CD4-positive, CD25-positive, alpha-beta regulatory T cell (primary cell): ENCODE measurements at regions not wholly inside any gene's neighbourhood (a gene's known extent, or its start where the extent isn't known, plus 50 kb on each side); places are given as distances from the start of the nearest gene placed in this dataset.

Experiments
- ATAC-seq, 2 donors: fragments of 150-1000 bp; cut with Tn5 transposase; one replicate each; pipeline ENCODE4 v1.10.0; 2021; ENCODE audit warnings: low read depth in 2 of 2, moderate number of reproducible peaks in 2 of 2, moderate library complexity in 1 of 2
- DNase-seq, 3 donors: peaks; one replicate each; pipeline versions ENCODE4 v3.0.0 to v3.0.0-alpha.2; 2012 to 2022; ENCODE audit warnings: mixed read lengths in 1 of 3
- H3K27ac ChIP-seq: one replicate; pipeline ENCODE4 v1.7.0; 2013; ENCODE audit warnings: mild to moderate bottlenecking, low read length; ENCODE audit not compliant: insufficient read depth, poor library complexity, severe bottlenecking
- H3K27me3 ChIP-seq: one replicate; pipeline ENCODE4 v1.7.0; 2013; ENCODE audit warnings: low read length; ENCODE audit not compliant: control insufficient read depth, insufficient read depth
- H3K36me3 ChIP-seq: one replicate; pipeline ENCODE4 v1.7.0; 2013; ENCODE audit warnings: mild to moderate bottlenecking, low read length, moderate library complexity; ENCODE audit not compliant: control insufficient read depth, insufficient read depth
- H3K4me1 ChIP-seq: 2 replicates; pipeline ENCODE4 v1.7.0; 2013; ENCODE audit warnings: mild to moderate bottlenecking, low read length; ENCODE audit not compliant: insufficient read depth, control insufficient read depth, poor library complexity, severe bottlenecking
- H3K4me3 ChIP-seq: one replicate; pipeline ENCODE4 v1.7.0; 2013; ENCODE audit warnings: low read depth, mild to moderate bottlenecking, low read length, moderate library complexity
- H3K9me3 ChIP-seq, 2 experiments: 1 replicate in 1 of 2; 2 replicates in 1 of 2; pipeline ENCODE4 v1.7.0; 2013; ENCODE audit warnings: low read length in 2 of 2, mild to moderate bottlenecking in 1 of 2, moderate library complexity in 1 of 2; ENCODE audit not compliant: control insufficient read depth in 2 of 2
- H3K27ac Mint-ChIP-seq, 3 donors: one replicate each; pipeline ENCODE4 v1.8.0; 2020 to 2022; ENCODE audit warnings: mild to moderate bottlenecking in 3 of 3, mixed read lengths in 3 of 3, moderate library complexity in 2 of 3
- H3K27me3 Mint-ChIP-seq: one replicate; pipeline ENCODE4 v1.8.0; 2022; ENCODE audit warnings: mild to moderate bottlenecking, mixed read lengths
- H3K36me3 Mint-ChIP-seq: one replicate; pipeline ENCODE4 v1.8.0; 2020; ENCODE audit warnings: mixed read lengths
- H3K4me1 Mint-ChIP-seq, 4 donors: one replicate each; pipeline ENCODE4 v1.8.0; 2020 to 2022; ENCODE audit warnings: mixed read lengths in 4 of 4, mild to moderate bottlenecking in 1 of 4
- H3K4me3 Mint-ChIP-seq, 4 donors: one replicate each; pipeline ENCODE4 v1.8.0; 2020 to 2022; ENCODE audit warnings: mild to moderate bottlenecking in 4 of 4, mixed read lengths in 4 of 4, moderate library complexity in 3 of 4
- H3K9me3 Mint-ChIP-seq, 7 donors: one replicate each; pipeline ENCODE4 v1.8.0; 2020 to 2022; ENCODE audit warnings: mixed read lengths in 7 of 7, mild to moderate bottlenecking in 3 of 7, moderate library complexity in 2 of 7

DNA sequence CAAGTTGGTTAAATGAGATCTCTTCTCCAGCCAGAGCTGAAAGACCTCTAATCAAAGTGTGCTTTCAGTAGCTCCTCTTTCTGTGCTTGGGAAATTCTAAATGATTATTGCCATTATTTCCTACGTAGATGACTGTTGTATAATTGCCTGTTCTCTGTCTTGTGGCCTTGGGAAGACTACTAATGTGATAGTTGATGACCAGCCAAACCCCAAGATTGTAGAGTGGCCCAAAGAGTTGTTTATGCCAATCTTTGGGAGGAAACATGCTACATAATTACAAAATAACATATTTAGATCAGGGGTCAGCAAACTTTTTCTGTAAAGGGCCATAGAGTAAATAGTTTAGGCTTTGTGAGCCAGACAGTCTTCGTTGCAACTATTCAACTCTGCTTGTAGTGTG, 135.1 kb upstream of the DIO2 start:
- Mint-ChIP-seq H3K4me3 (no peak overlapping the region), H3K4me1 (no peaks in the 10 kb centered on the region), H3K9me3 (peaks cover 0 to 8% (median 3%) of the 10 kb centered on the region in 7 donors), H3K27me3 (peaks cover 6% of the 10 kb centered on the region), H3K27ac (no peak overlapping the region), H3K36me3 (no peaks in the 10 kb centered on the region)
- Histone ChIP-seq H3K4me3 (no peak overlapping the region), H3K9me3 (no peaks in the 10 kb centered on the region), H3K4me1 (no peaks in the 10 kb centered on the region), H3K27me3 (no peaks in the 10 kb centered on the region), H3K36me3 (no peaks in the 10 kb centered on the region), H3K27ac (no peak overlapping the region)
- ATAC-seq: no peak
- no peak for DNase-seq

DNA sequence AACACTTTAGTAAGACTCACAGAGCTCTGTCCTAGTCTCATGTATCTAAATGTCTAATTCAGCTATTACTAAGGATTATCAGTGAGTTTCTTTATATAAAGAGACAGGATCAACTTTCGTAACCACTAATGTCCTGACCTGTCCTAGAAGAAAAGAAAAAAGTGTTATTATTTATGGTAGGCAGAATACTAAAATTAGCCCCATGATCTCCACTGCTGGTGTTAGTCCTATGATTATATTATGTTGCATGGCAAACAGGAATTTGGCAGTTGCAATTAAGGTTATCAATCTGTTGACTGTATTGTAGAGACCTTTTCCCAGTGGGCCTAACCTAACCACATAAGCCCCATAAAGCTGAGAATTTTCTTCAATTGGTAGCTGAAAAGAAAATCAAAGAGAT, 132.9 kb upstream of the DIO2 start:
- Mint-ChIP-seq H3K36me3 (no peaks in the 10 kb centered on the region), H3K4me3 (no peak overlapping the region), H3K27ac (no peak overlapping the region), H3K9me3 (peaks cover 0 to 8% (median 6%) of the 10 kb centered on the region in 7 donors), H3K4me1 (no peaks in the 10 kb centered on the region), H3K27me3 (peaks cover 6% of the 10 kb centered on the region)
- no peaks in the 10 kb centered on the region for H3K27me3 ChIP-seq
- ATAC-seq (no peak), DNase-seq (no peak)
- H3K4me1 ChIP-seq: no peaks in the 10 kb centered on the region
- H3K9me3 ChIP-seq: no peaks in the 10 kb centered on the region
- H3K36me3 ChIP-seq: no peaks in the 10 kb centered on the region
- H3K27ac ChIP-seq: no peak overlapping the region
- no peak overlapping the region for H3K4me3 ChIP-seq

DNA sequence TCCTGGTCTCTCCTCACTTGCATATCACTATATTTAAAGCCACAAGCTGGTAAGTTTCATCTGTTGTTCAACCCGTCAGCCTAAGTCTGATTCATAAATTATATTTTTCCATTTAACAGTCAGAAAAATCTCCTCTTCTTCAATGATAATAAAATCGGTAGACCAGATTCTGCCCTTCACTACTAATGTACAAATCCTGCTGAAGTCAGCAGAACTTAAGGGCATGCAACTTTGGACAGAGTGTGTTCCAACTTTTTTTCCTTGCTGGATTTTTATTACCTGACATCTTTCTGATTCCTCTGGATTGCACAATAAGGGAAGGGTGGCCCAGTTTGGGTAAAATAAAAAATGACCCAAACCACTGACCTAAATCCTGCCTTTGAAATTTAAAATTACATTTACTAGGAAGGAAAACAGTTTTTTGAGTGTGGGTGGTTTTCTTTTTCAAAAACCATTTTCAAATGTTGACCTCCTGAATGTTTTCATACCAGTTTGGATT, 125.4 kb upstream of the DIO2 start:
- DNase-seq (no peak), ATAC-seq (no peak)
- no peaks in the 10 kb centered on the region for H3K27me3 ChIP-seq
- Mint-ChIP-seq H3K9me3 (peaks cover 0 to 9% (median 5%) of the 10 kb centered on the region in 7 donors), H3K4me3 (no peak overlapping the region), H3K27ac (no peak overlapping the region), H3K36me3 (no peaks in the 10 kb centered on the region), H3K27me3 (peaks cover 7% of the 10 kb centered on the region), H3K4me1 (no peaks in the 10 kb centered on the region)
- H3K9me3 ChIP-seq: no peaks in the 10 kb centered on the region
- no peak overlapping the region for H3K27ac ChIP-seq
- H3K4me1 ChIP-seq: no peaks in the 10 kb centered on the region
- H3K4me3 ChIP-seq: no peak overlapping the region
- H3K36me3 ChIP-seq: no peaks in the 10 kb centered on the region

DNA sequence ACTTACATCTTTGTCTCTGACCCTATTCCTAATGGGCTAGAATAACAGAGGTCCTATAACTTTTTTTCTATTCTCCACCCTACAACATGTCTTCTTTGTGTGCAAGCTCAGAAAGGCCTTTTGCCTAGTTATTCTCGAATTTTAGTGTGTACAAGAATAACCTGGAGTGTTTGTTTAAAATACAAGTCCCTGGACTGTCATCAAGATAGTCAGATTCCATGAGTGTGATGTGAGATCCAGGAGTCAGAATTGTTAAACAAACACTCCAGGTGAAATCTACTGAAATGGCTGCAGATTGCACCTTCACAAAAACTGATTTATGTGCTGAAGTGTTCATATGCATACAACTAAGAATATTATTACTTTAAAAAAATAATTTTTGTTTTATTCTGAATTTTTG, 114.4 kb upstream of the DIO2 start:
- no peaks in the 10 kb centered on the region for H3K36me3 Mint-ChIP-seq
- no peak overlapping the region for H3K27ac ChIP-seq
- H3K4me1 ChIP-seq: no peaks in the 10 kb centered on the region
- no peaks in the 10 kb centered on the region for H3K27me3 ChIP-seq
- no peaks in the 10 kb centered on the region for H3K36me3 ChIP-seq
- H3K27ac Mint-ChIP-seq: no peak overlapping the region
- peaks cover 0 to 7% (median 0%) of the 10 kb centered on the region in 7 donors for H3K9me3 Mint-ChIP-seq
- no peak overlapping the region for H3K4me3 Mint-ChIP-seq
- H3K9me3 ChIP-seq: no peaks in the 10 kb centered on the region
- no peaks in the 10 kb centered on the region for H3K27me3 Mint-ChIP-seq
- H3K4me3 ChIP-seq: no peak overlapping the region
- no peaks in the 10 kb centered on the region for H3K4me1 Mint-ChIP-seq
- no peak for DNase-seq
- ATAC-seq: no peak

DNA sequence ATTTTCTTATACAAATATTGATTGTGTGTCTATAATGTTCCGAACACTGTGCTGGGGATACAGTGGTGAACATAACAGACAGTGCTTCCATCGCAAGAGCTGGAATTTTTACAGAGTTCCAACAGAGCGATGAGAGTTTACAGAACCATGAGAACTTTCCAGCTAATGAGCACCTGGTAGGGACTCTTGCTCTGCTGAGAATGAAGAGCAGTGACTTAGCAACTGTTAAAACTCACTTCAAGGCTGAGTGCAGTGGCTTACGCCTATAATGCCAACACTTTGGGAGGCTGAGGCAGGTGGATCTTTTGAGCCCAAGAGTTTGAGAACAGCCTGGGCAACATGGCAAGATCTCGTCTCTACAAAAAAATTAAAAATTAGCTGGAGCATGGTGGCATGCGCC, 113.8 kb upstream of the DIO2 start:
- Histone ChIP-seq H3K36me3 (no peaks in the 10 kb centered on the region), H3K4me1 (no peaks in the 10 kb centered on the region), H3K27ac (no peak overlapping the region), H3K4me3 (no peak overlapping the region), H3K27me3 (no peaks in the 10 kb centered on the region), H3K9me3 (no peaks in the 10 kb centered on the region)
- DNase-seq: no peak
- Mint-ChIP-seq H3K9me3 (peaks cover 0 to 7% (median 0%) of the 10 kb centered on the region in 7 donors), H3K4me3 (no peak overlapping the region), H3K4me1 (no peaks in the 10 kb centered on the region), H3K27ac (no peak overlapping the region), H3K36me3 (no peaks in the 10 kb centered on the region), H3K27me3 (no peaks in the 10 kb centered on the region)
- no peak for ATAC-seq

DNA sequence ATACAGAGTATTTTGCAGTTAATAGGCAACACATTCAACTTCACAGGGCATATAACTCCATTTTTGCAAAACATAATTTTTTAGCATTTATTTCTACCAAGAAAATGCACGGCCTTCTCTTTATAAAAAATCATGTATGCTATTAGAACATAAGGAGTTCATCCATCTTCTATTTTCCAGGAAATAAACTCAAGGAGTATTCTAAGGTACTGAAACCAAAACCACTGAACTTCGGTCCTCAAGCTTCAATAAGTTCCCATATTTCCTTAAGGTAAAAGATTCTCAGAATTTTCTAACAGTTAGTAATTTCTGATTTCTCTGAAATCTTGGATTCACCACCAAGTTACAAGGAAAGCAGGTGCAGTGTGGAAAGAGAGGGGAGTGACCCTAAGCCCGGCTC, 113.3 kb upstream of the DIO2 start:
- DNase-seq (no peak), ATAC-seq (no peak)
- Mint-ChIP-seq H3K27me3 (no peaks in the 10 kb centered on the region), H3K9me3 (peaks cover 0 to 7% (median 0%) of the 10 kb centered on the region in 7 donors), H3K36me3 (no peaks in the 10 kb centered on the region), H3K27ac (no peak overlapping the region), H3K4me3 (no peak overlapping the region), H3K4me1 (no peaks in the 10 kb centered on the region)
- Histone ChIP-seq H3K4me3 (no peak overlapping the region), H3K27me3 (no peaks in the 10 kb centered on the region), H3K36me3 (no peaks in the 10 kb centered on the region), H3K27ac (no peak overlapping the region), H3K4me1 (no peaks in the 10 kb centered on the region), H3K9me3 (no peaks in the 10 kb centered on the region)

DNA sequence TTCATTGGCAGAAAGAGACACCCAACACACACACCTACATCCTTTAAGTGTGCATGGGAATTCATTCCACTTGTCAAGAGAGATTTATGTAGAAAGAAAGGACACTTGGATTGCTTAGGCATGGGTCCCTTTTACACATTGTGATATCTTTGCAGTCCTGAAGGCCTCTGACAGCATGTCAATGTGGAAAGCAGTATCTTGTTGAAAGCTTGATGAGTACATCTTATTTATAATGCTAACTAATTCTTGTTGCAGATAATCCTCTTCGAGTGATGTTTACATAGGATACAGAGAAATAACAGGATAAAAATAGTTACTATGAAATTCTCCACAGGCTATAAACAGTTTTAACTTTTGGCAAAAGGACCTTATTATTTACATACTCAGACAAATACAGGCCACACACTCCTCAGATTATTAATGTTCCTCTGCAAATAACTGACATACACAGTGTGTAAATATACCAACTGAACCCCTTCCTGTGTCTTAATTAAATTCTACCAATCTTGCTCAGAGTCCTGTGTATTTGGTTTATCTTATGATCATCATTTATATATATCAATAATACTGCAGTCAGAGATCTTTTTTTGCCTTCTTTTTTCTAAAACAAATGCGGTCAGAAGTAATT, 111.8 kb upstream of the DIO2 start:
- no peaks in the 10 kb centered on the region for H3K4me1 ChIP-seq
- no peak overlapping the region for H3K27ac ChIP-seq
- Mint-ChIP-seq H3K27ac (no peak overlapping the region), H3K9me3 (peaks cover 0 to 7% (median 0%) of the 10 kb centered on the region in 7 donors), H3K36me3 (no peaks in the 10 kb centered on the region), H3K4me1 (no peaks in the 10 kb centered on the region), H3K27me3 (no peaks in the 10 kb centered on the region), H3K4me3 (no peak overlapping the region)
- H3K9me3 ChIP-seq: peaks cover 0 to 2% of the 10 kb centered on the region in 2 experiments
- H3K36me3 ChIP-seq: no peaks in the 10 kb centered on the region
- H3K27me3 ChIP-seq: no peaks in the 10 kb centered on the region
- DNase-seq (no peak), ATAC-seq (no peak)
- no peak overlapping the region for H3K4me3 ChIP-seq

DNA sequence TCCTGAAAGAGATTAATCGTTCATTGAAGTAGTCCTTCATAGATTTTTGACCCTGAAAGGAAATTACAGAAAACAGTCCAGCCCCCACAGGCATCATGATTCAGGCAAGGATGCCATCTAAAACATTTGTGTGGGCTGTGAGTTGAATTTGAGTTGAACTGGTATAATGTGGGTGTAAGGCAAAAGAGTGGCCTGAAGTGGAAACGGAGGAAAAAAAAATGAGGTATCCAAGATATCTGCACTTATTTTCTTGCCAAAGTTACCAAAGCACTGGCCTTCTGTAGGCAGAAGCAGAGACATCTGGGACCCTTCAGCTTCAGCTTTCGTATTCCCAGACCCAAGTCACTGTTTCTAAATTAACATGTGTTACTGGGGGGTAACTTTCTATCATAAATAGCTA, 105.1 kb upstream of the DIO2 start:
- Mint-ChIP-seq H3K9me3 (peaks cover 0 to 12% (median 2%) of the 10 kb centered on the region in 7 donors), H3K27ac (no peak overlapping the region), H3K4me3 (no peak overlapping the region), H3K27me3 (no peaks in the 10 kb centered on the region), H3K4me1 (no peaks in the 10 kb centered on the region), H3K36me3 (no peaks in the 10 kb centered on the region)
- H3K36me3 ChIP-seq: no peaks in the 10 kb centered on the region
- no peak overlapping the region for H3K27ac ChIP-seq
- H3K4me1 ChIP-seq: no peaks in the 10 kb centered on the region
- no peak for DNase-seq
- peaks cover 0 to 2% of the 10 kb centered on the region in 2 experiments for H3K9me3 ChIP-seq
- no peaks in the 10 kb centered on the region for H3K27me3 ChIP-seq
- no peak overlapping the region for H3K4me3 ChIP-seq
- no peak for ATAC-seq
